Duodenal mucosa (tissue), 2 donors: ENCODE measurements at regions not wholly inside any gene's neighbourhood (a gene's known extent, or its start where the extent isn't known, plus 50 kb on each side); places are given as distances from the start of the nearest gene placed in this dataset.

Experiments used
- H3K27ac ChIP-seq: one replicate; pipeline ENCODE4 v1.7.0; 2013; ENCODE audit warnings: low read depth, low read length
- H3K27me3 ChIP-seq, 2 donors: one replicate each; pipeline ENCODE4 v1.7.0; 2013; ENCODE audit warnings: low read length in 2 of 2, control low read depth in 1 of 2; ENCODE audit not compliant: insufficient read depth in 2 of 2, control insufficient read depth in 1 of 2
- H3K36me3 ChIP-seq, 2 donors: one replicate each; pipeline ENCODE4 v1.7.0; 2013; ENCODE audit warnings: low read length in 2 of 2, control low read depth in 1 of 2; ENCODE audit not compliant: insufficient read depth in 2 of 2, control insufficient read depth in 1 of 2
- H3K4me1 ChIP-seq, 2 donors: one replicate each; pipeline ENCODE4 v1.7.0; 2013; ENCODE audit warnings: low read length in 2 of 2, control low read depth in 1 of 2; ENCODE audit not compliant: insufficient read depth in 2 of 2, control insufficient read depth in 1 of 2
- H3K4me3 ChIP-seq, 2 donors: one replicate each; pipeline ENCODE4 v1.7.0; 2013; ENCODE audit warnings: low read length in 2 of 2, low read depth in 1 of 2
- H3K9ac ChIP-seq, 2 donors: one replicate each; pipeline ENCODE4 v1.7.0; 2013; ENCODE audit warnings: low read length in 2 of 2, low read depth in 1 of 2
- H3K9me3 ChIP-seq, 2 donors: one replicate each; pipeline ENCODE4 v1.7.0; 2013; ENCODE audit warnings: low read length in 2 of 2, control low read depth in 1 of 2; ENCODE audit not compliant: control insufficient read depth in 1 of 2

DNA sequence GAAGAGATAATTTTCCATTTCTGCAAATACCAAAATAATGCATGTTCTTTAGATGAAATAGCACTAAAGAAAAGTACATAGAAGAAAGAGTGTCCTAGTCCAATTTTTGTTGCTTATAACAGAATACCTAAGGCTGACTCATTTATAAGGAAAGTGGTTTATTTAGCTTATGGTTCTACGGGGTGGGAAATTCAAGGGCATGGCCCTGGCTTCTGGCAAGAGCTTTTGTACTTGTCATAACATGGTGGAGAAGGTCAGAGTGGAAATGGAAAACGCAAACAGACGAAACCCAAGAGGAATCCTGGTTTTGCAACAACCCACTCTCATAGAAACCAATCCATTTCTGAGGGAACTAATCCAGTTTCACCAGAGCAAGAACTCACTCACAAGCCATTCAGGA, 283.7 kb downstream of the CSNK1G3 start:
- H3K27ac ChIP-seq = no peak overlapping the region
- no peaks in the 10 kb centered on the region for H3K27me3 ChIP-seq
- no peak overlapping the region for H3K9ac ChIP-seq
- no peaks in the 10 kb centered on the region for H3K4me1 ChIP-seq
- no peak overlapping the region for H3K4me3 ChIP-seq
- H3K9me3 ChIP-seq = no peaks in the 10 kb centered on the region
- no peaks in the 10 kb centered on the region for H3K36me3 ChIP-seq

- Histone ChIP-seq H3K4me3 (no peak overlapping the region), H3K27me3 (no peaks in the 10 kb centered on the region), H3K27ac (no peak overlapping the region), H3K9me3 (peaks cover 0 to 9% of the 10 kb centered on the region in 2 donors), H3K9ac (no peak overlapping the region), H3K4me1 (no peaks in the 10 kb centered on the region), H3K36me3 (no peaks in the 10 kb centered on the region)
Observed at GRCh38 chr5:123790226-123790625, 278.2 kb downstream of the CSNK1G3 start.

- Histone ChIP-seq H3K4me3 (no peak overlapping the region), H3K27ac (no peak overlapping the region)
Observed at GRCh38 chr5:123787635-123788034, 275.7 kb downstream of the CSNK1G3 start.

DNA sequence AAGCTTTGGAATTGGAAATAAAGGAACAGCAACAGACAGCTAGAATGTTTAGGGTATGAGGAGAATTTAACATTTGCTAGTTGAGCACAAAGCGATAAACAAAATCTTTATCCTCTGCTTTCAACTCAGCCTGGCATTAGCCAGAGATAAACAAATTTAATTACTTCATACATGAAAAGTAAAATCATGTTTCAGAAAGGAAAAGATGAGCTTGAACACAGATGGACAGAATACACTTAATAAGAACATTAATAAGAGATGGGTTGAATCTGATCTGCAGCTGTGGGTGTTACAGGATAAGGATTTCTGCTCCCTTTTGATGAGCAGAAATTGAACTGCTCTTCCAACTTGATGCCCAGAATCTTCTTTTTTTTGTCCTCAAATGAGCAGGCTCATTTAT, 275.2 kb downstream of the CSNK1G3 start:
- peaks cover 0 to 9% of the 10 kb centered on the region in 2 donors for H3K9me3 ChIP-seq
- no peak overlapping the region for H3K9ac ChIP-seq
- no peak overlapping the region for H3K27ac ChIP-seq
- no peaks in the 10 kb centered on the region for H3K27me3 ChIP-seq
- H3K4me3 ChIP-seq = no peak overlapping the region
- no peaks in the 10 kb centered on the region for H3K4me1 ChIP-seq
- no peaks in the 10 kb centered on the region for H3K36me3 ChIP-seq

More at GRCh38 chr5:123787635-123788034, 275.7 kb downstream of the CSNK1G3 start:
- Histone ChIP-seq H3K4me1 (no peaks in the 10 kb centered on the region), H3K9me3 (peaks cover 0 to 9% of the 10 kb centered on the region in 2 donors), H3K9ac (no peak overlapping the region), H3K27me3 (no peaks in the 10 kb centered on the region), H3K36me3 (no peaks in the 10 kb centered on the region)

GRCh38 chr5:123786411-123786810, 274.4 kb downstream of the CSNK1G3 start:
- Histone ChIP-seq H3K4me1 (no peaks in the 10 kb centered on the region), H3K36me3 (no peaks in the 10 kb centered on the region), H3K9ac (no peak overlapping the region), H3K27me3 (no peaks in the 10 kb centered on the region), H3K4me3 (no peak overlapping the region), H3K9me3 (peaks cover 0 to 9% of the 10 kb centered on the region in 2 donors), H3K27ac (no peak overlapping the region)

GRCh38 chr5:123785162-123786071, 273.4 kb downstream of the CSNK1G3 start:
- H3K27ac ChIP-seq = no peak overlapping the region
- H3K36me3 ChIP-seq = no peaks in the 10 kb centered on the region
- no peak overlapping the region for H3K9ac ChIP-seq
- peaks cover 0 to 9% of the 10 kb centered on the region in 2 donors for H3K9me3 ChIP-seq
- H3K4me1 ChIP-seq = no peaks in the 10 kb centered on the region
- no peak overlapping the region for H3K4me3 ChIP-seq
- H3K27me3 ChIP-seq = no peaks in the 10 kb centered on the region

DNA sequence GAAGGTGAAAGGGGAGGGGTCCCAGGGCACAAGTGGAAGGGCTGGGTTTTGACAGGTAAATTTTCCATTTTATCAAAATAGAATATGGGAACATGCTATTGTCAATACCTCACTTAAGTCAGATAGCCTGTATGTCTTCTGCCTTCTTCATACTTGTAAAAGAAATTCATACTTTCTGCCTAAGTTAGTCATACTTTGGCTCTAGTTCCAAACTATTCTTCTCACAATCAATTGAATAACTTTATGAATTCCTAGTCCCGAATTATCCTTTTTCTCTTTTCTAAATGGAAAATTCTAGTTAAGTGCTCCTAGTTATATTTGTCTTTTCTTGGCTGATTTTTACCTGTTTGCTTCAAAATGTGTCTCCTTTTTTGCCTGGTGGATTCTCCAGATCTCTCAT, 271.4 kb downstream of the CSNK1G3 start:
- Histone ChIP-seq H3K27me3 (no peaks in the 10 kb centered on the region), H3K9me3 (no peaks in the 10 kb centered on the region), H3K4me3 (no peak overlapping the region), H3K9ac (no peak overlapping the region), H3K4me1 (no peaks in the 10 kb centered on the region), H3K27ac (no peak overlapping the region), H3K36me3 (no peaks in the 10 kb centered on the region)

DNA sequence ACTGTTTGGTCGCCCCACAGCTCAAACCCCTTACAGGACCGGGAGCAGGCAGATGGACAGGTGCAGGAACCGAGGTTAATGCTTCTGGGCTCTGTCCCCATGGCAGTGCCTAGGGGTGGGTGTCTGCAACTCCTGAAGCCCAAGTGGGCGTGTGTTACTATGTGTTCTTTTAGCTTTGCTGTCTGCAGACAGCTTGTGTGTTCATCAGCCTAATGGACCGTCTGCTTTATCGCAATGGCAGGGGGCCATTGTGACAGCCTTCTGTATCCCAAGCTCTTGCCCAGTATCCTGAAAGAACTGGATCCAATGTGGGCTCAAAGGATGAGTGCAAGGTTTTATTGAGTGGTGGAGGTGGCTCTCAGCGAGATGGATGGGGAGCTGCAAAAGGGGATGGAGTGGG, 266.7 kb downstream of the CSNK1G3 start:
- H3K4me3 ChIP-seq = no peak overlapping the region
- no peaks in the 10 kb centered on the region for H3K36me3 ChIP-seq
- H3K9ac ChIP-seq = no peak overlapping the region
- no peaks in the 10 kb centered on the region for H3K27me3 ChIP-seq
- H3K9me3 ChIP-seq = no peaks in the 10 kb centered on the region
- H3K27ac ChIP-seq = no peak overlapping the region
- H3K4me1 ChIP-seq = no peaks in the 10 kb centered on the region

- H3K9ac ChIP-seq = no peak overlapping the region
- H3K36me3 ChIP-seq = no peaks in the 10 kb centered on the region
- H3K4me1 ChIP-seq = no peaks in the 10 kb centered on the region
- H3K4me3 ChIP-seq = no peak overlapping the region
- H3K27me3 ChIP-seq = no peaks in the 10 kb centered on the region
- no peak overlapping the region for H3K27ac ChIP-seq
- H3K9me3 ChIP-seq = peaks cover 2 to 3% of the 10 kb centered on the region in 2 donors
Observed at GRCh38 chr5:123776761-123777160, 264.8 kb downstream of the CSNK1G3 start.

- H3K9me3 ChIP-seq = peaks cover 7 to 14% of the 10 kb centered on the region in 2 donors
- H3K27ac ChIP-seq = no peak overlapping the region
- no peak overlapping the region for H3K9ac ChIP-seq
- H3K4me3 ChIP-seq = no peak overlapping the region
- H3K4me1 ChIP-seq = no peaks in the 10 kb centered on the region
- H3K36me3 ChIP-seq = no peaks in the 10 kb centered on the region
- H3K27me3 ChIP-seq = no peaks in the 10 kb centered on the region
Observed at GRCh38 chr5:123771715-123772114, 259.7 kb downstream of the CSNK1G3 start.
